22Rv1 (cell line): ENCODE measurements at regions not wholly inside any gene's neighbourhood (a gene's known extent, or its start where the extent isn't known, plus 50 kb on each side); places are given as distances from the start of the nearest gene placed in this dataset.

Source experiments
- H3K27ac ChIP-seq: fragments of 450-650 bp; 2 replicates; pipeline ENCODE4 v1.5.1; 2017
- ZFX ChIP-seq: fragments of 450-650 bp; IDR thresholded peaks from 2 replicates; pipeline ENCODE4 v1.6.1; 2017; ENCODE audit warnings: antibody characterized with exemption, borderline replicate concordance
- TF ChIP-seq, protein P1 (sequence below): fragments of 450-650 bp; IDR thresholded peaks from 2 replicates; pipeline ENCODE4 v1.5.1; 2017; ENCODE audit warnings: mild to moderate bottlenecking

GRCh38 chr9:73741316-73741715 is 589.7 kb downstream of the ANXA1 start:
- TF ChIP-seq, protein P1, sequence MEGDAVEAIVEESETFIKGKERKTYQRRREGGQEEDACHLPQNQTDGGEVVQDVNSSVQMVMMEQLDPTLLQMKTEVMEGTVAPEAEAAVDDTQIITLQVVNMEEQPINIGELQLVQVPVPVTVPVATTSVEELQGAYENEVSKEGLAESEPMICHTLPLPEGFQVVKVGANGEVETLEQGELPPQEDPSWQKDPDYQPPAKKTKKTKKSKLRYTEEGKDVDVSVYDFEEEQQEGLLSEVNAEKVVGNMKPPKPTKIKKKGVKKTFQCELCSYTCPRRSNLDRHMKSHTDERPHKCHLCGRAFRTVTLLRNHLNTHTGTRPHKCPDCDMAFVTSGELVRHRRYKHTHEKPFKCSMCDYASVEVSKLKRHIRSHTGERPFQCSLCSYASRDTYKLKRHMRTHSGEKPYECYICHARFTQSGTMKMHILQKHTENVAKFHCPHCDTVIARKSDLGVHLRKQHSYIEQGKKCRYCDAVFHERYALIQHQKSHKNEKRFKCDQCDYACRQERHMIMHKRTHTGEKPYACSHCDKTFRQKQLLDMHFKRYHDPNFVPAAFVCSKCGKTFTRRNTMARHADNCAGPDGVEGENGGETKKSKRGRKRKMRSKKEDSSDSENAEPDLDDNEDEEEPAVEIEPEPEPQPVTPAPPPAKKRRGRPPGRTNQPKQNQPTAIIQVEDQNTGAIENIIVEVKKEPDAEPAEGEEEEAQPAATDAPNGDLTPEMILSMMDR, result no peak
- TF ChIP-seq ZFX, result no peak
- no peak overlapping the region for H3K27ac ChIP-seq

GRCh38 chr9:73742412-73742811 is 590.7 kb downstream of the ANXA1 start:
- TF ChIP-seq ZFX, result no peak
- TF ChIP-seq, protein P1, result no peak
- no peak overlapping the region for H3K27ac ChIP-seq

- no peak overlapping the region for H3K27ac ChIP-seq
- TF ChIP-seq, protein P1, result no peak
- no peak for TF ChIP-seq ZFX
Measured at GRCh38 chr9:73743826-73744225, 592.2 kb downstream of the ANXA1 start.

DNA sequence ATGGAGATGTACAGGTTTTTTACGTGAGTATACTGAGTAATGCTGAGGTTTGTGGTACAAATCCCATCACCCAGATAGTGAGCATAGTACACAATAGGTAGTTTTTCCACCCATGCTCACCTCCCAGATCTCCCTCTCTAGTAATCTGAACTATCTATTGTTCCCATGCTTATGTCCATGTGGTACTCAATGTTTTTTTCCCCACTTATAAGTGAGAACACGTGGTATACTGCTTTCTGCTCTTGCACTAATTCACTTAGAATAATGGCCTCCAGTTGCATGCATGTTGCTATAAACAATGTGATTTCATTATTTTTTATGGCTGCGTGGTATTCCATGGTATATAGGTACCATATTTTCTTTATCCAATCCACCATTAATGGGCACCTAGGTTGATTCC is 593.9 kb downstream of the ANXA1 start:
- TF ChIP-seq, protein P1, result no peak
- no peak for TF ChIP-seq ZFX
- no peak overlapping the region for H3K27ac ChIP-seq

- TF ChIP-seq ZFX, result no peak
- TF ChIP-seq, protein P1, result no peak
- H3K27ac ChIP-seq, result no peak overlapping the region
Measured at GRCh38 chr9:73753171-73753570, 601.5 kb downstream of the ANXA1 start.

DNA sequence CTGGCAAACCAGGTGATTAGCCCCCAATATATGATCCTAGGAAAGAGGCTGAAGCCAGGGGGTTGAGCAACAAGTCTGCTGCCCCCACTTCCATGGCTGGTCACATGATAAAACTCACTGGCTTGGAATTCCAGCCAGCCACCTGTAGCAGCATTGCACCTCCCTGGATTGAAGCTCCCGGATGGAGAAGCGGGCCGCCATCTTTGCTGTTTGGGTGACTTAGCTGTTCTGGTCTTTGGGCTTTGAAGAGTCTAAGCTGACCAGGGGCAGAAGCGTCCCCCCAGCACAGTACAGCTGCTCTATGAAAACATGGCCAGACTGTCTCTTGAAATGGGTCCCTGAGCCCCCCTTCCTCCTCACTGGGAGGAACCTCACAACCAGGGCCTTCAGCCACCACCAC is 610.2 kb downstream of the ANXA1 start:
- no peak overlapping the region for H3K27ac ChIP-seq
- TF ChIP-seq ZFX, result no peak
- TF ChIP-seq, protein P1, result no peak

GRCh38 chr9:73773896-73774295 is 622.2 kb downstream of the ANXA1 start:
- H3K27ac ChIP-seq, result no peak overlapping the region
- TF ChIP-seq, protein P1, result no peak
- TF ChIP-seq ZFX, result no peak
